SK-MEL-5 (cell line): ENCODE measurements at regions not wholly inside any gene's neighbourhood (a gene's known extent, or its start where the extent isn't known, plus 50 kb on each side); places are given as distances from the start of the nearest gene placed in this dataset.

Experiments used
- DNase-seq: peaks from one replicate; pipeline ENCODE4 v3.0.0-alpha.2; 2016; ENCODE audit warnings: low read depth, low spot score
- in situ Hi-C: cut with HindIII; loops from 2 replicates; pipeline ENCODE4 v1.10.0; 2016; ENCODE audit warnings: low sequenced_read_pairs, high pct_unique_total_duplicates, low pct_unique_long_range_greater_than_20kb

GRCh38 chr15:47410247-47410646, 307.1 kb upstream of the SEMA6D start:
- in situ Hi-C loops = no loop called here
- no peak for DNase-seq

DNA sequence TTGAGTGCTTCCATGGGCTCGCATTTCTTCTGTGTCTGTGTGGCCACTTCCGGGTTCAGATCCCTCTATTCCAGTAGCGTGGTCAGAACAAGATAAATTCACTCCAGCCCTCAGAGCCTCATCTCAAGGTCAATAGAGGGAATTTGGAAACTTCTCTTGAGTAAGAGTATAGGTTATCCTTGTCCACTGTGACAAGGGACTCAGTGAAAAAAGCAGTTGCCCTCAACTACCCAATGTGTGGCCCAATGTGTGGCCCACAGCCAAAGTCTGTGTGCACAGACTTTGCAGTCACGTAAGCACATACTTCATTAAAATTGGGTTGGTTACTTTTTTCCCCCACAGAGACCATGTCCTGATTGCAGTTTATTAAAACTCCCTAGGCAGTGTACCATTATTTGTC, 305.6 kb upstream of the SEMA6D start:
- in situ Hi-C loops = no loop called here
- no peak for DNase-seq

- in situ Hi-C loops = no loop called here
Observed at GRCh38 chr15:47412136-47412535, 305.2 kb upstream of the SEMA6D start.

GRCh38 chr15:47412802-47413201, 304.5 kb upstream of the SEMA6D start:
- in situ Hi-C loops = no loop called here
- no peak for DNase-seq

More at GRCh38 chr15:47412136-47412535, 305.2 kb upstream of the SEMA6D start:
- DNase-seq = no peak

DNA sequence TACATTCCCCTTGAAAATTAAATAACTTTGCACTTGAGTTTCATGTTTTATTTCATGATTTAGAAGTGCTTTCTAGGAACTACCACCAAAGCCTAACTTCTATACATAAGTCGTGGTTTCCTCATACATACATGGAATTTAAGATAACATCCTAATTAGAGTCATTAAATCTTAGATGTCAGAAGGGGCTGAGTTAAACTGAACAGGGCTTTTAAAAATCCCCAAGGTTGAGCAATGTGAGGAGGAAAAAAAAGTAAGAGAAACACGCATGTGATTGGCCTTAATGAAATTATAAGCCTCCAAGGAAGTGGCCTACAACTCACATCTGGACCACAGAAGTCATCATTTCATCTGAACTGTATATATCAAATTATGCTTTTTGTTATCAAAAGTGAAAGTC, 303.1 kb upstream of the SEMA6D start:
- no peak for DNase-seq
- in situ Hi-C loops = no loop called here

DNA sequence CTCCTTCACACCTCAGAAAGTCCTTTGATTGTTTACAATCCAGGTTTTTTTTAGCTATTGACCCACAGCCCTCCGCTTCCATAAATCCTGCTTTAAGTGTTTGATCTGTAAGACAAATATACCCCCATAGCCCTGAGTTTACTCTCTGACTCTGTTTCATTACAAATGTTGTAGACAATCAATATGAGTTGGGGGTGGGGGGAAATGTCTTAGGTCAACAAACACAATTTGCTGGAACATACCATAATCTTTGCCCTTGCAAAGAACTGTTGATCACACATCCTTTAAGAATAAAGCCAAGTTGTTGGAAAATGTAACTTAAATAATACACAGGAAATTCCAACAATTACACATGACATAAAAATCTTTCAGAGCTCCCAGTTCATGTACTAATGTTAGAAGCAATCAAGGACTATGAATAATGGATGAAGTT, 301.8 kb upstream of the SEMA6D start:
- in situ Hi-C loops = no loop called here
- DNase-seq = no peak

- in situ Hi-C loops = no loop called here
- peak; percentile 46 for DNase-seq
Observed at GRCh38 chr15:47422881-47423665, 294.2 kb upstream of the SEMA6D start.

DNA sequence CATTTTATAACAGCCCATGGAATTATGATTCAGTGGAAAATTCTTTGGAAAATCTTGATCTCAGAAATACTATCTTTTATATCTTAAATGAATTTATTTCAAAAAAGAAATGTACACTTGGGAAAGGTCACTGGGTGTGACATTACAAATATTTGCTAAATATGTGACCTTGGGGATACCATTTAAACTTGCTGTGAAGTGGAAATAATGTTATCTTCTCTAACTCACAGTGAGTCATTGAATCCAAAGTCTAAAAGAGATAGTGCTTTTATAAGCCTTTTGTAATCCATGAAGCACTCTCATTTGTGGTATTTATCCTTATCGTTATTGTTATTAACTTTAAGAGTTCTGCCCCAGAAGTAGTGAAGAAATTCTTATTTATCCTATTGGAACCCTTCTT, 289.8 kb upstream of the SEMA6D start:
- in situ Hi-C loops = no loop called here
- DNase-seq = no peak

DNA sequence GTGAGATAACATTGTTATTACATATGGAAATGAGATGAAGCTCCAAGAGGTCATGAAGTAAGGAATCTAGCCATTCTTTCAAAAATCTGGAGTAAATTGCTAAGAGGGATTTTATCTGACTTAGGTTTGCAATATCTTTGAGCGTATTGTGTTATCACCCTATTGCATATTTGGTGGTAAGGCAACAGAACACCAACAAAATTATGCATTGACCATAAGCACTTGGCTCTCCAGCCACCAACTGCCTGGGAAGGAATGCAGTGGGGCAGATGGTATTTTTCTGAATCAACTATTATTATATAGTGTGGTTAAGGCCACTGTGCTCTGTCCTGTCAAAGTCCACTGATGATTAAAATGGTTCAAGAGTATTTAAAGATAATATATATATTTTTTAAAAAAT, 287.9 kb upstream of the SEMA6D start:
- in situ Hi-C loops = no loop called here
- no peak for DNase-seq

- in situ Hi-C loops = no loop called here
Observed at GRCh38 chr15:47431501-47431900, 285.8 kb upstream of the SEMA6D start.

GRCh38 chr15:47432826-47433225, 284.5 kb upstream of the SEMA6D start:
- in situ Hi-C loops = no loop called here
- DNase-seq = no peak

More at GRCh38 chr15:47431501-47431900, 285.8 kb upstream of the SEMA6D start:
- peak; percentile 98 for DNase-seq

- in situ Hi-C loops = no loop called here
- no peak for DNase-seq
Observed at GRCh38 chr15:47434596-47434995, 282.7 kb upstream of the SEMA6D start.

DNA sequence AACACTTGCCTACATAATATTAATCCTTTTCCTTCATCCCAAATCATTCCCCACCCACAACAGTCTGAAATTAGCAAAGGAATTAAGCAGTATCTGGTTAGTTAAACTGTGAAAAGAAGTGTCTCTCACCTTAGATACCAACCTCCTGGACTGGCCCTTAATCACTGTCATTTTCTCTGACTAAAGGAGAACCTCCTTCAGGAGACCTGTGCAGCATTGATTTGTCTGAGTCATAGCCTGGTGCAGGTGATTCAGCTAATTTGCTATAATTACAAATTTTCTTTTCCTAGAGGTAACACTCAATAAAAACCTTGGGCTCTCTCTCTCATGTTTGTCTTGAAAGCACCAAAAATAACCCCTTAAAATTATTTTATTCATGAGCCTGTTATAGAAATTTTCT, 279.8 kb upstream of the SEMA6D start:
- in situ Hi-C loops = no loop called here
- no peak for DNase-seq

DNA sequence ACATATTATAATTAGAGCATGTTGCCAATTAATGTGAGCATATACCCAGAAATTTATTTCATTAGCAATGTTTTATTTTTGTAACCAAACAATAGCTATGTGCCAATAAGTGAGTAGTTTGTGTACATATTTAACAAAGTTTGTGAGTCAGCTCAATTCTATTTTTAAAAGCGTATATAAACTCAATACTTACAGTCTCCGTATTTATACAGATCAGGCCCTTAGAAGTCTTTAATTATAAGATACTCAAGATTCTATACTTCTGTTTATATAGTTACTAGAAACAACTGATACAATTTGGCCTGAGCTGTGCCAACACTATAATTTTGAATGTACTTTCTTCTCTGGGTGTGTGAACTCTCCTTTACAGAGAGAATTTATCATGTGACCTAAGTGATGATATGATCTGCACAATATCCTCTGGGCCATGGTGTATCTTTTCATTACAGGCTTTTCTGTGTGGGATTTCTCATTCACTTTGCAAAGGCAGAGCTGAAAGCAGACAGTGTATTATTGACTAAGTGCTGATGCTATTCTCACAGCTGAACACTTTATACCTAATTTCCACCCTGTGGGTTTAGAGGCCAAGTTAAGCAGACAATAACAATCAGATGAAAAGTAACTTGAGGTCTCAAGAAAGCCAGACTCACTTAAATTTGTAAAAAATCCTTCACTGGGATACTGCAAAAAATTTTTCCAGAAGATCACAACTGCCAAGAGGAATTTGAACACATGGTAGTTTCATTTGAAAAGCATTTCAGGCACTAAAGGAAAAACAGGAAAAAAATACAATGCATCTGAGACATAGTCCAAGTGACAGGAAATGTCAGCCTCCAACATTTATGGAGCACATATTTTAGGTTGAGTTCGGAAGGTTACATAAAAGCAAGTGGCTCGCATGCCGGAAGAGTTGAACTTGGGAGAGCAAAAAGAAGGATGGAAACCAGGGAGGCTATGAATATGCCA, 277.9 kb upstream of the SEMA6D start:
- peak; percentile 8 for DNase-seq
- in situ Hi-C loops = no loop called here

DNA sequence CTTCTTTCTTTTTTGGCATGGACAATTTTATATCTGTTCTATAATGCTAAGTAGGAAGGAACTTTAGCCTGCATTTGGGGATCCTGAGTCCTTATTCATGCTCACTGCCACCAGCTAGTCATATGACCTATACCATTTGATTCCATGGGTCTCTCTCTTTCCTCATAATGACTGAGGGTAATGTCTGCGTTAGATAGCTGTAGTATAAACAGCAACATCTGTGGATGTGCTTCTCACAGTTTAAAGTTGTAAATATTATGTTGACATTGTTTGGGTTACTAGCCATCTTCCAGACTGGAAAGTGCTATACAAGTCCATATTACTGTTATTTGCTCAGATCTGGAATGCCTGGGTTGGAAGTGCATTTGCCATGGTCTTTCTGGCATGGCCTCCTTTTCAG, 274.9 kb upstream of the SEMA6D start:
- in situ Hi-C loops = no loop called here
- no peak for DNase-seq

DNA sequence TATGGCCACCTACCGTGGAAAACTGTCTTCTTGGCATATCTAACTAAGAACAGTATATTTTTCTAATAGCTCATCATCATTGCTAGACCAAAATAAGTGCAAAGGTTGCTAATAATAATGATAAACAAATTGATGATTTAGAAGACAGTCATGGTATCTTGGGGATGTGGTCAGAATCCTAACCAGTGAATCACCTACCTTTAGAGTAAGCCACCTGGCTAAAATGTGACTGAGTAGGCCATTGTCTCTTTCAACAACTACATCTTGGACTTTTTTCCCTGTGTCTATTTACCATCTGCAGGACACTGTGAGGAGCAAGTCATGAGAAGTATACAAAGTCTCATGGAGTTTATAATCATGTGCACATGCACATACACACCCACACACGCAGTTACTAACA, 273.5 kb upstream of the SEMA6D start:
- in situ Hi-C loops = no loop called here
- DNase-seq = no peak

DNA sequence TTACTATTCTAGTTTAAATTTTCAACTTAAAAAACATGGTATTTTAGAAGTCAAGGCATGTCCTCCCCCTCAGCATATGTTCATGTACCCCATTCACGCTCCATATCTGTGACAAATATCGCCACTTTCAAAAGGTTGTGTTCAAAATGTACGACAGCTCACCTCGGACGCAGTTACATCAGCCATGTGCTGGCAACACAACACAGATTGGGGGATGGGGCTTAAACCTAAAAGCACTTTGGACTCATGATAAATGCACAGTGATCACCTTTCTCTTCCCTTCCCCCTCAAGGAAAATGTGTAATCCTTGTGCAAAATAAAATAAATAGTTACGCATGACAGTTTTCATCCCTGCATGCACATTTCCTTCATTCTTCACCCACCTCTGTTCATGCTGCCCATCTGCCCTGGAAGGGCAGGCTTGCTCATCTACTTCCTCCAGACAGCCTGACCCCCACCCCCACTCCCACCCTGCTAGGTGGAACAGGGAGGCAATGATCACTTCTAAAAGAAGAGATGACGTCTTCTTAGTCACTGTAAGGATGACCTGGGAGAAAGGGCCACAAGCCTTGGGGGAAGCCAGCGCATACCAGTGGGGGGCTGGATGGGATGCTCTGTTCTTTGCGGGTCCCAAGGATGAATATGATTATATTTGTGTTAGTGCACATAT, 271.4 kb upstream of the SEMA6D start:
- in situ Hi-C loops = no loop called here
- DNase-seq = no peak
